Panc1 (cell line): ENCODE measurements at regions not wholly inside any gene's neighbourhood (a gene's known extent, or its start where the extent isn't known, plus 50 kb on each side); places are given as distances from the start of the nearest gene placed in this dataset.
"Not testable (repeated sequence)": the region's sequence is repeated elsewhere in the genome, so short reads cannot be mapped to it uniquely, and the experiment has no call there.

Experiments used
- ATAC-seq: fragments of 200-7000 bp; cut with Tn5 transposase; 2 replicates; pipeline ENCODE4 v1.9.1; 2020; ENCODE audit warnings: mild to moderate bottlenecking, moderate library complexity
- BruUV-seq: library from RNA; stranded (reverse); fragments of 400-500 nt; replicated peaks from 2 replicates; lab custom pipeline; 2021; lab: Mats Ljungman, UMichigan
- CTCF ChIA-PET: fragments of 300-600 bp; sonication (Branson Sonifier 250); formaldehyde crosslinking; loops from one replicate; lab custom pipeline; 2022; ENCODE audit warnings: antibody characterized with exemption; lab: Charles Lee
- POLR2A ChIA-PET: fragments of 300-600 bp; sonication (Branson Sonifier 250); formaldehyde crosslinking; loops from one replicate; lab custom pipeline; 2022; ENCODE audit warnings: antibody characterized with exemption; lab: Charles Lee
- DNase-seq: peaks from one replicate; pipeline ENCODE4 v3.0.0-alpha.2; 2010; ENCODE audit warnings: low read depth, low spot score
- H3K27ac ChIP-seq: 2 replicates; pipeline ENCODE4 v1.5.1; 2011; ENCODE audit warnings: mild to moderate bottlenecking, low read length, inconsistent platforms
- H3K27me3 ChIP-seq: fragments of 200-500 bp; sonication (Bioruptor generic); 2 replicates; pipeline ENCODE4 v1.6.0; 2014; ENCODE audit warnings: low read length, inconsistent platforms; ENCODE audit not compliant: control insufficient read depth, insufficient read depth
- H3K36me3 ChIP-seq: fragments of 200-500 bp; sonication (Bioruptor generic); 2 replicates; pipeline ENCODE4 v1.5.1; 2014; ENCODE audit warnings: inconsistent platforms, mild to moderate bottlenecking, low read length, moderate library complexity; ENCODE audit not compliant: control insufficient read depth, insufficient read depth
- H3K4me1 ChIP-seq: 2 replicates; pipeline ENCODE4 v1.5.1; 2011; ENCODE audit warnings: inconsistent platforms, mild to moderate bottlenecking, low read length, moderate library complexity; ENCODE audit not compliant: control insufficient read depth, insufficient read depth
- H3K4me3 ChIP-seq, 2 experiments: 2 replicates each; pipeline ENCODE4 v1.5.1; 2011 to 2012; ENCODE audit warnings: low read depth in 2 of 2, low read length in 2 of 2, mild to moderate bottlenecking in 2 of 2, inconsistent platforms in 1 of 2, moderate library complexity in 1 of 2
- H3K9me3 ChIP-seq: fragments of 200-500 bp; sonication (Bioruptor generic); 2 replicates; pipeline ENCODE4 v1.5.1; 2014; ENCODE audit warnings: low read depth, mild to moderate bottlenecking, inconsistent platforms, low read length, moderate library complexity; ENCODE audit not compliant: control insufficient read depth, insufficient read depth
- in situ Hi-C: cut with HindIII; loops from 2 replicates; pipeline ENCODE4 v1.10.0; 2016; ENCODE audit warnings: low sequenced_read_pairs, low pct_unique_long_range_greater_than_20kb
- intact Hi-C: fragments of 100-400 bp; cut with micrococcal nuclease; formaldehyde crosslinking; loops from one replicate; pipeline ENCODE4 v1.10.0; 2022; ENCODE audit not compliant: unreplicated experiment

- CTCF ChIA-PET, H3K4me1 ChIP-seq, H3K36me3 ChIP-seq, DNase-seq, H3K27me3 ChIP-seq, intact Hi-C loops, in situ Hi-C loops, BruUV-seq, H3K9me3 ChIP-seq, ATAC-seq, POLR2A ChIA-PET, H3K4me3 ChIP-seq, H3K27ac ChIP-seq: not testable (repeated sequence)
Measured at GRCh38 chr5:34371417-34371816, 284.7 kb upstream of the RAI14 start.

DNA sequence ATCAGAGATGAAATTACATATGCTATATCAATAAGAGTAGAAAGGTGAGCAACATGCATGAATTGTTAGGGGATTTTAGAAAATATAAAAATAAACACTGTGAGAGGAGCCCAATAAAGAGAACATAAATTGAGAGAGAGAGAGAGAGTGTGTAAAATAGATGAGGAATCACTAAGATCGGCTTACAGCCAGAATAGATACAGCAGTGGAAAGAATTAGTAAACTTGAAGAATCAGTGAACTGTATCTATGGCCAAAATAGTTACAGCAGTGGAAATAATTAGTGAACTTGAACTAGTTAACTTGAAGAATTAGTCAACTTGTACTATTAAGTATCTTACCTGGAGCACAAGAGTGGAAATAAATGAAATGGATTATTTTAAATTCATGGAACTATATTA, 284.3 kb upstream of the RAI14 start:
- H3K4me3 ChIP-seq, H3K27me3 ChIP-seq, H3K4me1 ChIP-seq, ATAC-seq, H3K27ac ChIP-seq, CTCF ChIA-PET, BruUV-seq, DNase-seq, in situ Hi-C loops, H3K36me3 ChIP-seq, POLR2A ChIA-PET, H3K9me3 ChIP-seq, intact Hi-C loops: not testable (repeated sequence)

DNA sequence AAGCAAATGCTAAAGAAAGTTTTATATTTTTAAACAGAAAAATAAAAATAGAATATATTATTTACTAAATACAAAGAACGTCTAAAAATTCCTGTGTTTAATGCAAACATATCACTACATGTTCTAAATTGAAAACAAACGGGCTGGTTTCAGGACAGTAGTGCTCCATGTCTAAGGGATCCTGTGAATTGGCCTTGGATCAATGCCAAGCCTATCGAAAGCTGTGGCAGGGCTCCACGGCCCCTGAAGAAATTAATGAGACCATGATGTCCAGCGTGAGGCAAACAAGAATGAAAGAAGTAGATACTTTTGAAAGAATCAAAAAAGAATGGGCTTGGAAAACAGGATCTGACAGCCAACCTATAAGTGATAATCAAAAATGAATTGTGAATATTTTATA, 283.4 kb upstream of the RAI14 start:
- DNase-seq, BruUV-seq, H3K4me1 ChIP-seq, H3K36me3 ChIP-seq, intact Hi-C loops, H3K4me3 ChIP-seq, POLR2A ChIA-PET, H3K27me3 ChIP-seq, in situ Hi-C loops, H3K27ac ChIP-seq, ATAC-seq, H3K9me3 ChIP-seq, CTCF ChIA-PET: not testable (repeated sequence)

- H3K27ac ChIP-seq, in situ Hi-C loops, POLR2A ChIA-PET, BruUV-seq, H3K36me3 ChIP-seq, H3K9me3 ChIP-seq, H3K4me3 ChIP-seq, ATAC-seq, intact Hi-C loops, CTCF ChIA-PET, DNase-seq, H3K27me3 ChIP-seq, H3K4me1 ChIP-seq: not testable (repeated sequence)
Measured at GRCh38 chr5:34377651-34378050, 278.5 kb upstream of the RAI14 start.

- H3K36me3 ChIP-seq, DNase-seq, ATAC-seq, H3K4me1 ChIP-seq, BruUV-seq, H3K27ac ChIP-seq, CTCF ChIA-PET, H3K27me3 ChIP-seq, in situ Hi-C loops, H3K9me3 ChIP-seq, H3K4me3 ChIP-seq, POLR2A ChIA-PET, intact Hi-C loops: not testable (repeated sequence)
Measured at GRCh38 chr5:34378498-34378897, 277.6 kb upstream of the RAI14 start.

GRCh38 chr5:34388754-34389153, 267.4 kb upstream of the RAI14 start:
- H3K4me1 ChIP-seq, DNase-seq, POLR2A ChIA-PET, H3K9me3 ChIP-seq, H3K27ac ChIP-seq, ATAC-seq, intact Hi-C loops, CTCF ChIA-PET, H3K36me3 ChIP-seq, BruUV-seq, H3K4me3 ChIP-seq, in situ Hi-C loops, H3K27me3 ChIP-seq: not testable (repeated sequence)
